ENCODE measurements at regions not wholly inside any gene's neighbourhood (a gene's known extent, or its start where the extent isn't known, plus 50 kb on each side); places are given as distances from the start of the nearest gene placed in this dataset.

DNA sequence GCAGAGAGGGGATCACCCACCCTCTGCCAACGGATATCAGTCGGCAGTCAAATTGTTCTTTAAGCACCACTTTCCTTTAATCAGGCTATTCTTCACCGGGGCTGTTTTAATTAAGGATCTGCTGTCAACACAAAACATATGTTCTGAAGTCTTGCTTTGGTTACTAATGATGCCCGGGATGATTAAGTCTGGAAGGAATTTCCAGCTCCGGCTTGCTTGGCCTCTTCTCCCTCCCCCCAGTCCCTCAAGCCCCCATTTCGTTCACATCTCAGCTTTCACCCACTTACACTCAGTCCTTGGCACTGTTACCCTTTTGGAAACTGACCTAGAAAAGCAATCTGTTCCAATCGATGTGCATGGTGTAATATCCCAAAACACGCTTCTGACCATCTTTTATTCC is 74.7 kb downstream of the MSX2 start:
- Histone ChIP-seq H3K9me3 (ENCODE audit: low read depth, low read length, poor library complexity, severe bottlenecking) (no peaks in the 10 kb centered on the region), H3K27ac (ENCODE audit: low read depth, low read length, poor library complexity, severe bottlenecking) (no peak overlapping the region), H3K4me1 (ENCODE audit: insufficient read depth, low read length, poor library complexity, severe bottlenecking) (no peaks in the 10 kb centered on the region), H3K36me3 (ENCODE audit: insufficient read depth, low read length, poor library complexity, severe bottlenecking) (no peaks in the 10 kb centered on the region), H3K4me3 (ENCODE audit: low read depth, low read length, poor library complexity, severe bottlenecking) (no peak overlapping the region), H3K27me3 (replicated peaks; ENCODE audit: insufficient read depth, low read depth, low read length, poor library complexity) (peaks cover 21% of the 10 kb centered on the region)
- ChIA-PET POLR2A (ENCODE audit: low non-redundant PET) (no interaction called here), CTCF (no interaction called here)
- intact Hi-C loops (cut with micrococcal nuclease; ENCODE audit: unreplicated experiment) = loop anchor here (10.0 kb wide), 1 partner anchor 224 kb away; no protein-coding TSS in a partner anchor
- DNase-seq (ENCODE audit: low spot score) = peak; percentile 18
- BruUV-seq (replicated peaks) = no TSS peak
- TF ChIP-seq EZH2 (IDR thresholded peaks at IDR 0.05; ENCODE audit: borderline replicate concordance, low read depth, low read length, poor library complexity, severe bottlenecking) = no peak
- TF ChIP-seq, protein P1, sequence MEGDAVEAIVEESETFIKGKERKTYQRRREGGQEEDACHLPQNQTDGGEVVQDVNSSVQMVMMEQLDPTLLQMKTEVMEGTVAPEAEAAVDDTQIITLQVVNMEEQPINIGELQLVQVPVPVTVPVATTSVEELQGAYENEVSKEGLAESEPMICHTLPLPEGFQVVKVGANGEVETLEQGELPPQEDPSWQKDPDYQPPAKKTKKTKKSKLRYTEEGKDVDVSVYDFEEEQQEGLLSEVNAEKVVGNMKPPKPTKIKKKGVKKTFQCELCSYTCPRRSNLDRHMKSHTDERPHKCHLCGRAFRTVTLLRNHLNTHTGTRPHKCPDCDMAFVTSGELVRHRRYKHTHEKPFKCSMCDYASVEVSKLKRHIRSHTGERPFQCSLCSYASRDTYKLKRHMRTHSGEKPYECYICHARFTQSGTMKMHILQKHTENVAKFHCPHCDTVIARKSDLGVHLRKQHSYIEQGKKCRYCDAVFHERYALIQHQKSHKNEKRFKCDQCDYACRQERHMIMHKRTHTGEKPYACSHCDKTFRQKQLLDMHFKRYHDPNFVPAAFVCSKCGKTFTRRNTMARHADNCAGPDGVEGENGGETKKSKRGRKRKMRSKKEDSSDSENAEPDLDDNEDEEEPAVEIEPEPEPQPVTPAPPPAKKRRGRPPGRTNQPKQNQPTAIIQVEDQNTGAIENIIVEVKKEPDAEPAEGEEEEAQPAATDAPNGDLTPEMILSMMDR (conservative IDR thresholded peaks at IDR 0.05; ENCODE audit: low read depth, low read length) = no peak

DNA sequence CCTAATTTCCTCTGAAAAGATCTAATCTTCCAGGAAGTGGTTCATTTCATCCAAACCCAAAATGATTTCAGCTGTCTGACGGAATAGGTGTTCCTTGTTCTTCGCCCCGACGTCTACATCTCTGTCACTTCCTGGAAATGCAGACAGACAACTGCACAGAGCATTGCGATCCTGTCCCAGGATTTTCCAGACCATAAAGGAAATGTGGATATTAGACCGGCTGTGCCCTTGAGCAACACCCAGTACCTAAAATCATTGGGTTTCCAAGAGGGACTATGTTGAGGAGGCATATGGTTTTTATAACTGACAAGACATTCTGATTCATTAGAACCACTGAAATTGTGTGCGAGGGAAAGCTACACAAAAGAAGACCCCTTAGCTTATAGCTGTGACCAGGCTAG is 74.2 kb downstream of the MSX2 start:
- intact Hi-C loops (cut with micrococcal nuclease; ENCODE audit: unreplicated experiment) = loop anchor here (10.0 kb wide), 1 partner anchor 224 kb away; no protein-coding TSS in a partner anchor
- no TSS peak for BruUV-seq (replicated peaks)
- ChIA-PET CTCF (no interaction called here), POLR2A (ENCODE audit: low non-redundant PET) (no interaction called here)
- Histone ChIP-seq H3K4me1 (ENCODE audit: insufficient read depth, low read length, poor library complexity, severe bottlenecking) (no peaks in the 10 kb centered on the region), H3K4me3 (ENCODE audit: low read depth, low read length, poor library complexity, severe bottlenecking) (no peak overlapping the region), H3K27ac (ENCODE audit: low read depth, low read length, poor library complexity, severe bottlenecking) (no peak overlapping the region), H3K36me3 (ENCODE audit: insufficient read depth, low read length, poor library complexity, severe bottlenecking) (no peaks in the 10 kb centered on the region), H3K27me3 (replicated peaks; ENCODE audit: insufficient read depth, low read depth, low read length, poor library complexity) (peaks cover 21% of the 10 kb centered on the region), H3K9me3 (ENCODE audit: low read depth, low read length, poor library complexity, severe bottlenecking) (no peaks in the 10 kb centered on the region)
- TF ChIP-seq, protein P1 (conservative IDR thresholded peaks at IDR 0.05; ENCODE audit: low read depth, low read length) = no peak
- peak; percentile 15 for TF ChIP-seq EZH2 (IDR thresholded peaks at IDR 0.05; ENCODE audit: borderline replicate concordance, low read depth, low read length, poor library complexity, severe bottlenecking)
- DNase-seq (ENCODE audit: low spot score) = peak; percentile 34

DNA sequence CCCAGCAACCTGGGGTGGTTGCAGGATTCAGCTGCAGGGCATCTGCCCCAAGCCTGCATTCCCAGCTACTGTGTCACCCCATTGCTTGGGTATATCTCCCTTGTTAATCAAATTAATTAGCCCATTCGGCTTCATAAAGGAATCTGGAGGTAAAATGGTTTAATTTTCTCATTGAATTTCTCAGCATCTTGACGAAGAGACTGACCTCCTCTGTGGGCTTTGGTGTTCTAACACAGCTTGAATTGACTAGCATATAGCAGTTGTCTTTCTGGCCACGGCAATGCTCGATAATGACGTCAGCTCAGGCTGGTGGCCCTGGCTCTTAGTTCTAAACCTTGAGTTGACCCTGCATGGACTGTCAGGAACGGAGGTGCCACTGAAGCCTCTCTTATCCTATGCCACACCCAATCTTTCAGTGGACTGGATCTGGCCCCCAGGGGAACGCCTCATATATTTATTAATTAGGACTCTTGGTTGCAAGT is 72.4 kb downstream of the MSX2 start:
- intact Hi-C loops (cut with micrococcal nuclease; ENCODE audit: unreplicated experiment) = loop anchor here (10.0 kb wide), 1 partner anchor 222 kb away; no protein-coding TSS in a partner anchor
- no peaks in the 10 kb centered on the region for H3K36me3 ChIP-seq (ENCODE audit: insufficient read depth, low read length, poor library complexity, severe bottlenecking)
- H3K4me1 ChIP-seq (ENCODE audit: insufficient read depth, low read length, poor library complexity, severe bottlenecking) = no peaks in the 10 kb centered on the region
- H3K4me3 ChIP-seq (ENCODE audit: low read depth, low read length, poor library complexity, severe bottlenecking) = no peak overlapping the region
- no peak for TF ChIP-seq EZH2 (IDR thresholded peaks at IDR 0.05; ENCODE audit: borderline replicate concordance, low read depth, low read length, poor library complexity, severe bottlenecking)
- TF ChIP-seq, protein P1 (conservative IDR thresholded peaks at IDR 0.05; ENCODE audit: low read depth, low read length) = no peak
- peaks cover 21% of the 10 kb centered on the region for H3K27me3 ChIP-seq (replicated peaks; ENCODE audit: insufficient read depth, low read depth, low read length, poor library complexity)
- no peaks in the 10 kb centered on the region for H3K9me3 ChIP-seq (ENCODE audit: low read depth, low read length, poor library complexity, severe bottlenecking)
- DNase-seq (ENCODE audit: low spot score) = no peak
- no peak overlapping the region for H3K27ac ChIP-seq (ENCODE audit: low read depth, low read length, poor library complexity, severe bottlenecking)
- CTCF ChIA-PET = no interaction called here
- POLR2A ChIA-PET (ENCODE audit: low non-redundant PET) = no interaction called here
- no TSS peak for BruUV-seq (replicated peaks)

All from A673 (cell line).